ENCODE measurements at regions not wholly inside any gene's neighbourhood (a gene's known extent, or its start where the extent isn't known, plus 50 kb on each side); places are given as distances from the start of the nearest gene placed in this dataset.
"Not testable (repeated sequence)": the region's sequence is repeated elsewhere in the genome, so short reads cannot be mapped to it uniquely, and the experiment has no call there.

DNA sequence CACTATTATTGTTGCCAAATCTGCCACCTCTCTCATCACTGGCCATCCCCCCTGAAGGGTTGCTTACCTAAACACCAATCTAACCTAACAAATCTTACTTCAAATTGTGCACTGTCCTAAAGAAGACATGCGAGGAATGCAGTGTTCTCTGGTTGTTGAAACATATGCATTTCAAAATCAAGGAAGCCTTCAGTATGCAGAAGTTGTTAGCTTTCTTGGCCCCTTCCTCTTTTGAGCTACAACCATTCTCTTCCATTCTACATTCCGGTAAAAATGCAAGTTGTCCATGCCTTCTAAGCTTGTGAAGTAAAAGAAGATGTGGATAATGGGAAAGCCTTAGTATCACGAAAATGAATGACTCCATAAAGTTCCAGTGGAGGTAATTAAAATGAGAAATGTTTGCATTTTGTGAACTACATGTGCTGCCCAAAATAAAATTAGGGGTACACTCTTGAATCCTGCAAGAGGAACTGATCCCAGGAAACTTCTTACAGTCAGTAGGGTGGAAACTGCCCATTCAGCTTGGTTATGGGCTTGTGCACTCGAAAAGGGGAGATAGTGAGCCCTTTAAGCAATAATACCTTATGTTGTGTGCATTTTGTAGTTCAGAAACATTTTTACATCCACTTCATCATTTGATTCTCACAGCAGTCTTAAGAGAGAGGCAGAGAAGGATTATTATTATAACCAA lies 77.6 kb upstream of the ADRB2 start:
- Mint-ChIP-seq H3K9me3 (peaks cover 6% of the 10 kb centered on the region), H3K4me1 (no peaks in the 10 kb centered on the region), H3K27me3 (no peaks in the 10 kb centered on the region), H3K4me3 (no peak overlapping the region), H3K36me3 (ENCODE audit: insufficient read depth) (peaks cover 1% of the 10 kb centered on the region), H3K27ac (ENCODE audit: low read depth) (no peak overlapping the region)
- no peak for DNase-seq (ENCODE audit: low spot score in 2 of 2)
- no peak for ATAC-seq (replicated peaks; ENCODE audit: extremely low read depth, poor library complexity, severe bottlenecking)

DNA sequence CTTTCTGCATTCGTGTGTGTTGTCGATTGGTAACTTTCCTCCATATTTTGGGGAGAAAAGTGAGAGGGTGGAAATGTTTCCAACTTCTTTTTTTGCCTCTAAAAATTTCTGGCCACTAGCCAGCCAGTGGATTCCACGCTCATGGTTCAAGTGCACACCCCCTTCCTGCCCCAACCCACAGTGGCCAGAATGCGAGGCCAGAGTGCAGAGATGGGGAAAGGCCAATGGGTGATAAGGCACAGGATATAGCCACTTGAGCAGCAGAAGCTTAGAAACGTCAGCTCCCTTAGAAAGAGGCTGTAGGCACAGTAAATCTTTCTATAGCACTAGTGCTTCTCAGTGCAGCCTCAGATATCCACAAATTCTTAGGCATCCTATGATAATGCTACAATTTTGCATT lies 75.8 kb upstream of the ADRB2 start:
- Mint-ChIP-seq H3K9me3 (peaks cover 6% of the 10 kb centered on the region), H3K36me3 (ENCODE audit: insufficient read depth) (peaks cover 1% of the 10 kb centered on the region), H3K27me3 (no peaks in the 10 kb centered on the region), H3K27ac (ENCODE audit: low read depth) (no peak overlapping the region), H3K4me1 (no peaks in the 10 kb centered on the region), H3K4me3 (no peak overlapping the region)
- no peak for ATAC-seq (replicated peaks; ENCODE audit: extremely low read depth, poor library complexity, severe bottlenecking)
- no peak for DNase-seq (ENCODE audit: low spot score in 2 of 2)

DNA sequence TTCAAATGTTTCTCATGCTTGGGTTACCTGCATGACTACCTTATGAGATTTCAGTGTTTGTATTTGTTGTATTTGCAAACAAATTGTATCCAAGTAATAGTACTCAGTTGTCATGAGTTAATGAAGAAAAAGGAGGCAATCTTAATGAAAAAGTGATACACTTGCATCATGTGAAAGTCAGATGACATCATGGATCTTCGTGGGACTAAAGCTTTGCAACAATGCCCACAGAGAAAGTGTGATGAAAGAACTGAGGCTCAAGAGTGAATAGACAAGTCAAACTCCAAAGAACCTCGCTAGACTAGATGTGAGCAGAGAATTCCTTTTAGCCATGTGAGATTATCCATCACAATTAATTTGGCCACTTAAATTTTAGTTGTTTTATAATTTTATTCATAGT lies 75.4 kb upstream of the ADRB2 start:
- Mint-ChIP-seq H3K27me3 (no peaks in the 10 kb centered on the region), H3K36me3 (ENCODE audit: insufficient read depth) (peaks cover 1% of the 10 kb centered on the region), H3K9me3 (peaks cover 6% of the 10 kb centered on the region), H3K27ac (ENCODE audit: low read depth) (no peak overlapping the region), H3K4me1 (no peaks in the 10 kb centered on the region), H3K4me3 (no peak overlapping the region)
- no peak for DNase-seq (ENCODE audit: low spot score in 2 of 2)
- no peak for ATAC-seq (replicated peaks; ENCODE audit: extremely low read depth, poor library complexity, severe bottlenecking)

DNA sequence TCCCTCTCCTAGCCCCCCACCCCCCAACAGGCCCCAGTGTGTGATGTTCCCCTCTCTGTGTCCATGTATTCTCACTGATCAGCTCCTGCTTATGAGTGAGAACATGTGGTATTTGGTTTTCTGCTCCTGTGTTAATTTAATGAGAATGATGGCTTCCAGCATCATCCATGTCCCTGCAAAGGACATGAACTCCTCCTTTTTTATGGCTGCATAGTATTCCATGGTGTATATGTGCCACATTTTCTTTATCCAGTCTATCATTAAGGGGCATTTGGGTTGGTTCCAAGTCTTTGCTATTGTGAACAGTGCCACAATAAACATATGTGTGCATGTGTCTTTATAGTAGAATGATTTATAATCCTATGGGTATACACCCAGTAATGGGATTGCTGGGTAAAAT lies 74.0 kb upstream of the ADRB2 start:
- H3K4me1 Mint-ChIP-seq; H3K27ac Mint-ChIP-seq (ENCODE audit: low read depth); H3K36me3 Mint-ChIP-seq (ENCODE audit: insufficient read depth); H3K27me3 Mint-ChIP-seq; DNase-seq (ENCODE audit: low spot score in 2 of 2); ATAC-seq (replicated peaks; ENCODE audit: extremely low read depth, poor library complexity, severe bottlenecking); H3K4me3 Mint-ChIP-seq: not testable (repeated sequence)
- peaks cover 18% of the 10 kb centered on the region for H3K9me3 Mint-ChIP-seq

DNA sequence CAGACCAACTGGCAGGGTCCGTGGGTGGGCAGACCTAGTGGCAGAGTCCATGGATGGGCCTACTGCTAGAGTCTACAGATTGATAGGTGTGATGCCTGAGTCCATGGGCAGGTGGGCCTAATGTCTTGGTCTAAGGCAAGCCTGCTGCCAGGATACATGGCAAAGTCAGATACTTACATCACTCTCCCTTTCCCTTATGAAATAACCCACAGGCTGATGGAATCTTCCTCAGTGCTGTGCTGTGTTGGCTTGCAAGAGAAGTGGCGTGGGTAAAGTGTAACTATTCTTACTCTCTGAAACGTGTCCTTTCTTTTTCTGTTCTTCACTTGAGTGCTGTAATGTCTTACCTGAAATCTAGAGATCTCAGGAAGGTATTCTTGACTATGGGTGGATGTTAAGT lies 67.3 kb upstream of the ADRB2 start:
- no peak for ATAC-seq (replicated peaks; ENCODE audit: extremely low read depth, poor library complexity, severe bottlenecking)
- no peak overlapping the region for H3K27ac Mint-ChIP-seq (ENCODE audit: low read depth)
- no peak overlapping the region for H3K4me3 Mint-ChIP-seq
- peaks cover 3% of the 10 kb centered on the region for H3K36me3 Mint-ChIP-seq (ENCODE audit: insufficient read depth)
- H3K4me1 Mint-ChIP-seq: no peaks in the 10 kb centered on the region
- peaks cover 11% of the 10 kb centered on the region for H3K27me3 Mint-ChIP-seq
- no peak for DNase-seq (ENCODE audit: low spot score in 2 of 2)
- peaks cover 13% of the 10 kb centered on the region for H3K9me3 Mint-ChIP-seq

DNA sequence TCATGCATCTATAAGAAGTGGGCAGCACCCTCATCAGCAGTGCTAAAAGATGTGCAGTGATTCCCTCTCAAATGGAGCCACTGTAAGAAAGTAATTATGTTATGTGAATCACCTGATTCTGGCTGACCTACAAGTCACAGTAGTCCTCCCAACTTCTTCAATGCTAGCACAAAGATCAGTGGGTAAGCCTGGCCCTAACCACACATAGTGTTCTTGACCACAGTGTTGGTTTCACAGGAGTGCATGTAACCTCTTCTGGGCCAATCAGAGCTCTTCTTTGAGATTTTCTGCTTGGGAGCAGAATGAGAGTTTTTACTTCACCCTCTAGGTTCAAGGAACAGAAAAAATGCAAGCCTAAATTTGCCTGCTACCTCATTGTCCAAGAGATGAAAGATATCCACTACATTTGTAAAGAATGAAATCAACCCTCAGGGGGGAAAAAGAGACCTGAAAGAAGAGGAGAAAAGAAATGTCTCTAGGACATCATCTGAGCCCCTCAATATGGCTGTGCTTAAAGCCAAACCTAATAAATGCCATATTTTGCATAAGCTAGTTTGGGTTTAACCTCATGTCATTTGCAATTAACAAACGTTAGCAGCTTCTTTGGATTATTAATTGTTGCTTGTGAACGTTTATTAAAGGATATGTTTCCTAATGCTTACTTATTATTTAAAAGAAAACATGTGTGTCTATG lies 65.3 kb upstream of the ADRB2 start:
- DNase-seq (ENCODE audit: low spot score in 2 of 2) (no peak), ATAC-seq (replicated peaks; ENCODE audit: extremely low read depth, poor library complexity, severe bottlenecking) (no peak)
- H3K4me1 Mint-ChIP-seq: no peaks in the 10 kb centered on the region
- H3K4me3 Mint-ChIP-seq: no peak overlapping the region
- H3K9me3 Mint-ChIP-seq: peaks cover 12% of the 10 kb centered on the region
- no peak overlapping the region for H3K27ac Mint-ChIP-seq (ENCODE audit: low read depth)
- H3K36me3 Mint-ChIP-seq (ENCODE audit: insufficient read depth): peaks cover 3% of the 10 kb centered on the region
- H3K27me3 Mint-ChIP-seq: peaks cover 21% of the 10 kb centered on the region

DNA sequence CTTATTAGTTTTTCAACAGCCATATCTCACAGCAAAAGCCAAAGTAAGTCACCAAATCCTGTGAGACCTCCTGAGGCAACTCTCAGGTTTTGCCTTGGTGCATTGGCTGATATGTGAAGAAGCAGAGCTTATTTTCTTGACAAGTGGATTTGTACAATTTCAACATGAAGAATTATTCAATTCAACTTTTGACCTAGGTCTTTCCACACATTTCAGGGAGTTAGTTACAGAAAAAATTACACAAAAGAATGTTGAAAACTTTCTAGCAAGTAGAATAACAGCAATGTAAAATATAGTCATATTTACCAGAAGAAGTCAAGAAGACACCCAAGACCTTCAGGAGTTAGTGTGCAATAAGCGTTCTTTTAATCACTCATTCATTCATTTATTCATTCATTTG lies 62.4 kb upstream of the ADRB2 start:
- ATAC-seq (replicated peaks; ENCODE audit: extremely low read depth, poor library complexity, severe bottlenecking): no peak
- no peaks in the 10 kb centered on the region for H3K9me3 Mint-ChIP-seq
- H3K27ac Mint-ChIP-seq (ENCODE audit: low read depth): no peak overlapping the region
- peaks cover 5% of the 10 kb centered on the region for H3K36me3 Mint-ChIP-seq (ENCODE audit: insufficient read depth)
- no peak for DNase-seq (ENCODE audit: low spot score in 2 of 2)
- peaks cover 25% of the 10 kb centered on the region for H3K27me3 Mint-ChIP-seq
- H3K4me3 Mint-ChIP-seq: no peak overlapping the region
- H3K4me1 Mint-ChIP-seq: no peaks in the 10 kb centered on the region

DNA sequence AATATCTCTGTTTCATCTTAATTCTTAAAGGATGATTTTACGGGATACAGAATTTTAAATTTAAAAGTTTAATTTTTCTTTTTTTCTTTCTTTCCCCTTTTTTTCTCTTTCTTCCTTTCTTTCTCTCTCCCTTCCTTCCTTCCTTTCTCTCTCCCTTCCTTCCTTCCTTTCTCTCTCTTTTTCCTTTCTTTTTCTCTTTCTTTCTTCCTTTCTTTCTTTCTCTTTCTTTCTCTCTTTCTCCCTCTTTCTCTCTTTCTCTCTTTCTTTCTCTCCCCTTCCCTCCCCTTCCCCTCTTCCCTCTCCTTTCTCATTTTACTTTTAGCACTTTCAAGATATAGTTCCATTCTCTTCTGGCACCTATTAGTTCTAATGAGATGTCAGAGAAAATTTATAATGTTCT lies 61.4 kb upstream of the ADRB2 start:
- no peak for DNase-seq (ENCODE audit: low spot score in 2 of 2)
- peaks cover 4% of the 10 kb centered on the region for H3K36me3 Mint-ChIP-seq (ENCODE audit: insufficient read depth)
- peaks cover 25% of the 10 kb centered on the region for H3K27me3 Mint-ChIP-seq
- no peaks in the 10 kb centered on the region for H3K9me3 Mint-ChIP-seq
- no peak overlapping the region for H3K27ac Mint-ChIP-seq (ENCODE audit: low read depth)
- no peak overlapping the region for H3K4me3 Mint-ChIP-seq
- no peaks in the 10 kb centered on the region for H3K4me1 Mint-ChIP-seq
- no peak for ATAC-seq (replicated peaks; ENCODE audit: extremely low read depth, poor library complexity, severe bottlenecking)

DNA sequence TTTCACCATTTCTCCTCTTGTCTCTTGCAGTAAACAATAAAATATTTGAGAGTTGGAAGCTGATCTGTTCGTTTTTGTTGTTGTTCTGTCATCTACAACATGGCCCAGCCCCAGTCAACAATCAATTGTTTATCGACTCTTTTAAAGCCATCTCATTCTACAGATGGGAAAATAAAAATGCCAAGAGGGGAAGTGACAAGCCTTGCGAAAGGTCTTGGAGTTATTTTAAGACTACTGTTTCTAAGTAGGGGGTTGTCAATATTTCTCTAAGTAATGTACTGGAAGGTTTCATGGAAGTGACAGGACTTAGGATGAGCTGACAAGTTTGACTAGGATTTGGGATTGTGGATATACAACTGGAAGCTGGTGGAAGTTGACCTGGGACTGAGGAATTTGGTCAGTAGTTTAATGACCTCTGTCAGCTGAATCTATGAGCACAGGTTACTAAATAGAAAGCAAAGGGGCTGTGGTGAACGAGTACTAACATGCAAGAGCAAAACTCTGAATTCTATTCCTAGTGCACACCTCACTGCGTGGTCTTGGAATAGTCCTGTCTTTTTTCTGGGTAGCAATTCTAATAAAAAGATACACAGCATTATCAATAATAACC lies 57.5 kb upstream of the ADRB2 start:
- peaks cover 38% of the 10 kb centered on the region for H3K27me3 Mint-ChIP-seq
- H3K4me3 Mint-ChIP-seq: no peak overlapping the region
- no peaks in the 10 kb centered on the region for H3K4me1 Mint-ChIP-seq
- peaks cover 2% of the 10 kb centered on the region for H3K36me3 Mint-ChIP-seq (ENCODE audit: insufficient read depth)
- ATAC-seq (replicated peaks; ENCODE audit: extremely low read depth, poor library complexity, severe bottlenecking) (no peak), DNase-seq (ENCODE audit: low spot score in 2 of 2) (no peak)
- H3K9me3 Mint-ChIP-seq: no peaks in the 10 kb centered on the region
- no peak overlapping the region for H3K27ac Mint-ChIP-seq (ENCODE audit: low read depth)

DNA sequence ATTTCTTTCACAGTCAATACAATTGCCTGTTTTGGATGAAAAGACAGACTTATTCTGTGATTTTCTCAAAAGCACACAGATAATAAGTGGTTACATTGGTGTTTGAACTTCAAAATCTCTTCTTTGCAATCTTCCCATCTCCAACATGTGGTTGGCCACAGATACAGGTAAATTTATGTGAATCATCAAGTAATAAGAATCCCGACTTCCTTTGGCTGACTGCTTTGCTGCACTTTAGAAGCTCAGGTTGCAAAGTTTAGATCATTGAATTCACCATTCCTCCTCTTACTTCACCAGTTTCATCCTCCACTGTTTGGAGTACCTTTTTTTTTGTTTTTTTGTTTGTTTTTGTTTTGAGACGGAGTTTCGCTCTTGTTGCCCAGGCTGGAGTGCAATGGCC lies 56.5 kb upstream of the ADRB2 start:
- H3K27ac Mint-ChIP-seq (ENCODE audit: low read depth): no peak overlapping the region
- H3K4me3 Mint-ChIP-seq: no peak overlapping the region
- ATAC-seq (replicated peaks; ENCODE audit: extremely low read depth, poor library complexity, severe bottlenecking): no peak
- H3K4me1 Mint-ChIP-seq: no peaks in the 10 kb centered on the region
- DNase-seq (ENCODE audit: low spot score in 2 of 2): no peak
- H3K36me3 Mint-ChIP-seq (ENCODE audit: insufficient read depth): peaks cover 2% of the 10 kb centered on the region
- H3K27me3 Mint-ChIP-seq: peaks cover 39% of the 10 kb centered on the region
- H3K9me3 Mint-ChIP-seq: no peaks in the 10 kb centered on the region

DNA sequence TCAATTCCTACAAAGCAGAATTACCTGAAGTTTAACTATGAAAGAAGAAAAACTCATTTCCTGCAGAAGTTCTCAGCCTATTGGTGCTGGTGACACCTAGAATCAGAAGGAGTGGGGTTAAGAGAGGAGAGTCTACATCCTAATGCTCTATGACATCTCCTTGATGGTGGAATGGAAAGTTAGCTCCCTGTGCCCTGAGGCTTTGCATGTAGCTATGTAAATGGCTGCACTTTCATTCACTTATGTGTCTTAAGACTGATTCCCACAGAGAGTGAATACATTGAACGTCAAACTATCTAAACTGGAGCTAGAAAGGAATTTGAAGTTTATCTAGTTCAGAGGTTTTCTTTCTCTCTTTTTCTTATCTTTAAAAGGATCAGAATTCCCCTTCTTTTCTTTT lies 52.1 kb upstream of the ADRB2 start:
- no peaks in the 10 kb centered on the region for H3K9me3 Mint-ChIP-seq
- H3K4me1 Mint-ChIP-seq: no peaks in the 10 kb centered on the region
- H3K27me3 Mint-ChIP-seq: peaks cover 14% of the 10 kb centered on the region
- DNase-seq (ENCODE audit: low spot score in 2 of 2) (no peak), ATAC-seq (replicated peaks; ENCODE audit: extremely low read depth, poor library complexity, severe bottlenecking) (no peak)
- no peak overlapping the region for H3K27ac Mint-ChIP-seq (ENCODE audit: low read depth)
- no peak overlapping the region for H3K4me3 Mint-ChIP-seq
- H3K36me3 Mint-ChIP-seq (ENCODE audit: insufficient read depth): no peaks in the 10 kb centered on the region

DNA sequence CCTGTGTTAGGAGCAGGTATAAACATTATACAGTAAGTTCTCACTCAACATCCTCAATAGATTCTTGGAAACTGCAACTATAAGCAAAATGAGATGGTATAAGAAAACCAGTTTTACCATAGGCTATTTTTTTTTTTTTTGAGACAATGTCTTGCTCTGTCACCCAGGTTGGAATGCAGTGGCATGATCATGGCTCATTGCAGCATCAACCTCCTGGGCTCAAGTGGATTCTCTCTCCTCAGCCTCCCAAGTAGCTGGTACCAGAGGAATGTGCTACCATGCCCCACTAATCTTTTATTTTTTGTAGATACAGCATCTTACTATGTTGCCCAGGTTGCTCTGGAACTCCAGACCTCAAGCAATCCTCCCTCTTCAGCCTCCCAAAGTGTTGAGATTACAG lies 50.1 kb upstream of the ADRB2 start:
- peaks cover 14% of the 10 kb centered on the region for H3K27me3 Mint-ChIP-seq
- DNase-seq (ENCODE audit: low spot score in 2 of 2) (no peak), ATAC-seq (replicated peaks; ENCODE audit: extremely low read depth, poor library complexity, severe bottlenecking) (no peak)
- H3K27ac Mint-ChIP-seq (ENCODE audit: low read depth): no peak overlapping the region
- H3K9me3 Mint-ChIP-seq: no peaks in the 10 kb centered on the region
- H3K4me3 Mint-ChIP-seq: no peak overlapping the region
- no peaks in the 10 kb centered on the region for H3K4me1 Mint-ChIP-seq
- no peaks in the 10 kb centered on the region for H3K36me3 Mint-ChIP-seq (ENCODE audit: insufficient read depth)

Data from central memory CD8-positive, alpha-beta T cell (primary cell).